ENCODE measurements at regions not wholly inside any gene's neighbourhood (a gene's known extent, or its start where the extent isn't known, plus 50 kb on each side); places are given as distances from the start of the nearest gene placed in this dataset.

DNA sequence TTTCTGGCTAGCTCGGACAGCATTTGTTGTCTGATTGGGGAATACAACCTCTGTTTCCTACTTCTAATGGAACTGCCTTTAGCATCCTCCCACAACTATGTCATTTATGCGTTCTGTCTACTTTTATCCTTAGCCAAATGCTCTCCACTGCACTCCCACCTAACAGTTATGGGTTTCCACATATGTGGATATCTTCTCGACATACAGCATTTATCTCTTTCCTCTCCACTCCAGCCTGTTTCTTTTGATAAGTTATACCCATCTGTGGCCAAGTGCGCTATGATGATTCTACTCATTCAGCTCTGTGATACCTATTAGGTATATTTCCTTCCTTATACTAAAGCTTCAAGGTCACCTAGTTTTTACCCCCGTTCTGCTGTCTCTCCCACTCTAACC is 122.2 kb upstream of the NAP1L1 start:
- TF ChIP-seq, protein P1, sequence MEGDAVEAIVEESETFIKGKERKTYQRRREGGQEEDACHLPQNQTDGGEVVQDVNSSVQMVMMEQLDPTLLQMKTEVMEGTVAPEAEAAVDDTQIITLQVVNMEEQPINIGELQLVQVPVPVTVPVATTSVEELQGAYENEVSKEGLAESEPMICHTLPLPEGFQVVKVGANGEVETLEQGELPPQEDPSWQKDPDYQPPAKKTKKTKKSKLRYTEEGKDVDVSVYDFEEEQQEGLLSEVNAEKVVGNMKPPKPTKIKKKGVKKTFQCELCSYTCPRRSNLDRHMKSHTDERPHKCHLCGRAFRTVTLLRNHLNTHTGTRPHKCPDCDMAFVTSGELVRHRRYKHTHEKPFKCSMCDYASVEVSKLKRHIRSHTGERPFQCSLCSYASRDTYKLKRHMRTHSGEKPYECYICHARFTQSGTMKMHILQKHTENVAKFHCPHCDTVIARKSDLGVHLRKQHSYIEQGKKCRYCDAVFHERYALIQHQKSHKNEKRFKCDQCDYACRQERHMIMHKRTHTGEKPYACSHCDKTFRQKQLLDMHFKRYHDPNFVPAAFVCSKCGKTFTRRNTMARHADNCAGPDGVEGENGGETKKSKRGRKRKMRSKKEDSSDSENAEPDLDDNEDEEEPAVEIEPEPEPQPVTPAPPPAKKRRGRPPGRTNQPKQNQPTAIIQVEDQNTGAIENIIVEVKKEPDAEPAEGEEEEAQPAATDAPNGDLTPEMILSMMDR (IDR thresholded peaks at IDR 0.05; ENCODE audit: borderline replicate concordance, extremely low read depth, low read length, poor library complexity, severe bottlenecking): no peak
- no peak for TF ChIP-seq EZH2 (IDR thresholded peaks at IDR 0.05; ENCODE audit: borderline replicate concordance, low read depth, low read length, severe bottlenecking)
